Common myeloid progenitor, CD34-positive (primary cell): ENCODE measurements at regions not wholly inside any gene's neighbourhood (a gene's known extent, or its start where the extent isn't known, plus 50 kb on each side); places are given as distances from the start of the nearest gene placed in this dataset.

Experiments used
- CTCF ChIA-PET: fragments of 350-600 bp; sonication (Branson Sonifier 250); formaldehyde crosslinking; loops from one replicate; lab custom pipeline; 2021; ENCODE audit warnings: antibody characterized with exemption; lab: Charles Lee
- POLR2A ChIA-PET: fragments of 350-600 bp; sonication (Branson Sonifier 250); formaldehyde crosslinking; loops from one replicate; lab custom pipeline; 2021; ENCODE audit warnings: antibody characterized with exemption; lab: Charles Lee
- DNase-seq, 3 donors: peaks; one replicate each; pipeline versions ENCODE4 v3.0.0 to v3.0.0-alpha.2; 2013
- H3K27ac ChIP-seq, 2 experiments: 1 replicate in 1 of 2; 2 replicates in 1 of 2; pipeline ENCODE4 v1.7.0; 2013; ENCODE audit warnings: inconsistent platforms in 2 of 2, low read length in 2 of 2, mild to moderate bottlenecking in 2 of 2, low read depth in 1 of 2, moderate library complexity in 1 of 2; ENCODE audit not compliant: severe bottlenecking in 2 of 2, insufficient read depth in 1 of 2, poor library complexity in 1 of 2
- H3K27me3 ChIP-seq, 5 experiments: replicated peaks in 2 of 5; 1 replicate in 3 of 5; 2 replicates in 2 of 5; pipeline versions ENCODE4 v1.6.1 to v1.7.0; 2013; ENCODE audit warnings: low read length in 4 of 5, mild to moderate bottlenecking in 2 of 5, moderate library complexity in 2 of 5, inconsistent platforms in 1 of 5; ENCODE audit not compliant: insufficient read depth in 5 of 5, control insufficient read depth in 4 of 5
- H3K36me3 ChIP-seq, 4 experiments: 1 replicate in 2 of 4; 2 replicates in 2 of 4; pipeline versions ENCODE4 v1.6.1 to v1.7.0; 2013; ENCODE audit warnings: low read length in 3 of 4, control low read depth in 1 of 4, mild to moderate bottlenecking in 1 of 4; ENCODE audit not compliant: control insufficient read depth in 4 of 4, insufficient read depth in 4 of 4
- H3K4me1 ChIP-seq, 4 experiments: 1 replicate in 3 of 4; 2 replicates in 1 of 4; pipeline versions ENCODE4 v1.6.1 to v1.7.1; 2013; ENCODE audit warnings: low read length in 3 of 4, mild to moderate bottlenecking in 3 of 4, control low read depth in 1 of 4, inconsistent platforms in 1 of 4, moderate library complexity in 1 of 4; ENCODE audit not compliant: control insufficient read depth in 4 of 4, insufficient read depth in 4 of 4; ENCODE audit errors: control extremely low read depth in 1 of 4
- H3K4me3 ChIP-seq, 7 experiments: 1 replicate in 4 of 7; 2 replicates in 3 of 7; pipeline versions ENCODE4 v1.5.1 to v1.7.0; 2013; ENCODE audit warnings: mild to moderate bottlenecking in 7 of 7, low read length in 6 of 7, moderate library complexity in 6 of 7, inconsistent platforms in 2 of 7, low read depth in 2 of 7, control low read depth in 1 of 7; ENCODE audit not compliant: insufficient read depth in 4 of 7, control insufficient read depth in 1 of 7; ENCODE audit errors: extremely low read depth in 1 of 7
- H3K9me3 ChIP-seq, 5 experiments: 1 replicate in 4 of 5; 2 replicates in 1 of 5; pipeline versions ENCODE4 v1.6.1 to v1.7.1; 2013; ENCODE audit warnings: low read length in 4 of 5, mild to moderate bottlenecking in 2 of 5, inconsistent platforms in 1 of 5, low read depth in 1 of 5, moderate library complexity in 1 of 5; ENCODE audit not compliant: control insufficient read depth in 4 of 5, insufficient read depth in 2 of 5; ENCODE audit errors: control extremely low read depth in 1 of 5
- WGBS: methylation state at CpG from one replicate; pipeline ENCODE4 v1.1.5; 2013; ENCODE audit not compliant: insufficient coverage; 5-methylcytosine and 5-hydroxymethylcytosine counted together

DNA sequence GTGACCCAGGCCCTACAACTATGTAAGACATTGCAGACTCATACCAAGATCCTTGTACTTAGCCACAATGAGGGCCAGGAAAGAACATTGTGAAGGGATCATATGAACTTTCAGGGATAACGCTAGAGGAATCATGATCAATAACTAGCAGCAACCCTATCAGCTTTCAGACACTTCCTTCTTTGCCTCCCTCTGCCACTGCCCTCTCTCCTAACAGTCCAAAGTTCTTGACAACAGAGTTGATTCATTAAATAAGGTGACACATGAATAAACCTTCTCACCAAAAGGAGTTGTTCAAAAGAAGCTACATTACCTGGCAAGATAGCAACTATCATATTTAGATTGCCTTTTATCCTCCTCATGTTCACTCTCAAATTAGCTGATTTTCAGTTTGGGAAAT, 272.2 kb upstream of the DACH1 start:
- no peak overlapping the region for H3K4me3 ChIP-seq
- H3K9me3 ChIP-seq: peaks cover 0 to 1% (median 0%) of the 10 kb centered on the region in 5 experiments
- no peak overlapping the region for H3K27ac ChIP-seq
- H3K27me3 ChIP-seq: no peaks in the 10 kb centered on the region
- WGBS: 67% methylated on average over 1 of the region's 1 CpG
- ChIA-PET POLR2A (no interaction called here), CTCF (no interaction called here)
- no peak for DNase-seq
- H3K4me1 ChIP-seq: no peaks in the 10 kb centered on the region
- no peaks in the 10 kb centered on the region for H3K36me3 ChIP-seq

DNA sequence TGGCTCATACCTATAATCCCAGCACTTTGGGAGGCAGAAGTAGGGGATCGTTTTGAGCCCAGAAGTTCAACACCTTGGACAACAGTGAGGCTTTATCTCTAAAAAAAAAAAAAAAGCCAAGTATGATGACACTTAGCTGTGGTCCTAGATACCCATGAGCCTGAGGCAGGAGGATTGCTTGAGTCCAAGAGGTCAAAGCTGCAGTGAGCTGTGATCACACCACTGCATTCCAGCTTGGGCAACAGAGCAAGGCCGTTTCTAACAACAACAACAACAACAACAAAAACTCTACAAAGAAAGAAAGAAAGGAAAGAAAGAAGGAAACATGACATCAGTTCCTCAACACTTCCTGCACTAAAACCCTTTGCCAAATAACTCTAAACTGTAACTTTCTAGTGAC, 265.1 kb upstream of the DACH1 start:
- WGBS: 100% methylated on average over 1 of the region's 2 CpGs
- Histone ChIP-seq H3K4me3 (no peak overlapping the region), H3K9me3 (peaks cover 0 to 1% (median 0%) of the 10 kb centered on the region in 5 experiments), H3K4me1 (no peaks in the 10 kb centered on the region), H3K27ac (no peak overlapping the region), H3K27me3 (no peaks in the 10 kb centered on the region), H3K36me3 (no peaks in the 10 kb centered on the region)
- ChIA-PET CTCF (no interaction called here), POLR2A (no interaction called here)
- DNase-seq: no peak

DNA sequence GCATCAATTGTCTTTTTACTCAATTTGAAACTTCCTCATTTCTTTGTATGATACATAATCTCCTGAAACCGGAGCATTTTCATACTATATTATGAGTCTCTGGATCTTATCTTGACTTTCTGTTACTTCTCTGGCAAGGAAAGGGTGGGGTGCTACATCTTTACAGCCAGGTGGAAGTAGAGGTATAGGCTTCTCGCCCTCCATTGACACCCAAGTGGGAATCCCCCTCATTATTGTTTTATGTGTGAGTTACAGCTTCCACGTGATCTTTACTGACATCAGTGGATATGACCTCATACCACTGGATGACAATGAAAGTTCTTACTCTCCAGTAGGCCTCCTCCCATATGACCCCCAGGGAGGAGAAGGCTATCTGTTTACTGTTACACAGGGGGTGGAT, 262.1 kb upstream of the DACH1 start:
- no peaks in the 10 kb centered on the region for H3K36me3 ChIP-seq
- ChIA-PET CTCF (interaction anchor here (1.0 kb wide), 1 partner anchor 716 kb away, joined by 3 read pairs; no protein-coding TSS in a partner anchor), POLR2A (no interaction called here)
- H3K27me3 ChIP-seq: no peaks in the 10 kb centered on the region
- no peaks in the 10 kb centered on the region for H3K9me3 ChIP-seq
- no peaks in the 10 kb centered on the region for H3K4me1 ChIP-seq
- H3K27ac ChIP-seq: no peak overlapping the region
- no CpG with 5 or more reads among the region's 3 CpGs for WGBS
- DNase-seq: no peak
- H3K4me3 ChIP-seq: no peak overlapping the region

DNA sequence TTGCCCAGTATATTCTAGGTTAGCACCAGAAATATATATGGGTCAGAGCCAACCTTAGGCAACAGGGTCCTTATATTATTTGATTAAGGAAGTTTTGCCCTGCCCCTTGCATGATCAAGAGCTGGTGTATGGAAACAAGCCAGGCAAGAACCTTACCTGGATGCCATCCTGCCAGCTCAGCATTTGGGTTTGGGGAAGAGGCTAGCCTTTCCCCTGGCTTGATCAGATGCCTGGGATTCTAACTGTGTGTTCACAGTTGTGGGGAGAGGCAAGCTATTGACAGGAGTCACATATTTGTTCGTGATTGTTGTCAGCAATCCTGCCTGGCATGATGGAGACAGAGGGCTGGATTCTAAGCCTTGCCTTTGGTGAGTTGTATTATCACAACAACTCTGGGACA, 260.0 kb upstream of the DACH1 start:
- ChIA-PET POLR2A (no interaction called here), CTCF (interaction anchor here (0.9 kb wide), 1 partner anchor 9 kb away, joined by 3 read pairs; no protein-coding TSS in a partner anchor)
- no peaks in the 10 kb centered on the region for H3K9me3 ChIP-seq
- DNase-seq: no peak
- H3K36me3 ChIP-seq: no peaks in the 10 kb centered on the region
- H3K4me3 ChIP-seq: no peak overlapping the region
- H3K27me3 ChIP-seq: no peaks in the 10 kb centered on the region
- WGBS: 83% methylated on average over 1 of the region's 1 CpG
- no peak overlapping the region for H3K27ac ChIP-seq
- H3K4me1 ChIP-seq: no peaks in the 10 kb centered on the region

DNA sequence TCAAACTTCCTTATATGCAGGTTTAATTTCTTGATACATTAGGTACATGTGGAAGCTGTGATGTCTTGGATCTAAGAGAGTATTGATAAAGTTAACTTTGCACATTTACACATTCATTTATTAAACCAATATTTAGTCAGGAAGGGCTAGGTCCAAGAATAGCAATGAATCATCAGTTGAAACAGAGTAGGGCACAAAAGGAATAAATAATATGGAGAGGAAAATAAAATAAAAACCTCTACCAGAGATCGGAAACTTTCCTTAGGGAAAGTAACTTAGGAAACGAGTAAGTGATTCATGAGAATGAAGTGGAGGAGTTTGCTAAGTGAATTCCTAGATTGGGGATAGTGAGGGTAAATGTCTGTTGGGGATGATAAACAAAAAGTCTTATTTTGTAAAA, 259.4 kb upstream of the DACH1 start:
- POLR2A ChIA-PET: no interaction called here
- Histone ChIP-seq H3K9me3 (no peaks in the 10 kb centered on the region), H3K4me3 (no peak overlapping the region), H3K27me3 (no peaks in the 10 kb centered on the region), H3K27ac (no peak overlapping the region), H3K4me1 (no peaks in the 10 kb centered on the region), H3K36me3 (no peaks in the 10 kb centered on the region)
- CTCF ChIA-PET: no interaction called here
- WGBS: 100% methylated on average over 2 of the region's 2 CpGs
- DNase-seq: no peak

DNA sequence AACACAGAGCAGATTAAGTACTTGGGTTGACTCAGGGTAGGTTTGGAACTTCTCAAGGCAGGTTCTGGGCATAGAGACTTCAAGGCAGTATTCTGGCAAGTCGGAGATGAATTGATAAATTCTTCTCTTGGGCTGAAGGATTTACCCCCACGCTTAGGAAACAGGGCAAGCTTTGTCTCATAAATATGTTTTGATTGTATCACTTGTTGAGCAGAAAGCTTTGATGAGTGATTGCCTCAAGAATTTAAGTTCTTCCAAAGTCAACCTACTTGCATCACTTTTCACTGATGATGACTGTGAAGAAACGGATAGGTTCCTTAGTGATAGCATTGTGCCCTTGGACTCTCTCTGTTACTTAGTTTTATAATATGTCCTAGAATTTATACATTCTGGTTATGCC, 258.6 kb upstream of the DACH1 start:
- 100% methylated on average over 2 of the region's 3 CpGs for WGBS

DNA sequence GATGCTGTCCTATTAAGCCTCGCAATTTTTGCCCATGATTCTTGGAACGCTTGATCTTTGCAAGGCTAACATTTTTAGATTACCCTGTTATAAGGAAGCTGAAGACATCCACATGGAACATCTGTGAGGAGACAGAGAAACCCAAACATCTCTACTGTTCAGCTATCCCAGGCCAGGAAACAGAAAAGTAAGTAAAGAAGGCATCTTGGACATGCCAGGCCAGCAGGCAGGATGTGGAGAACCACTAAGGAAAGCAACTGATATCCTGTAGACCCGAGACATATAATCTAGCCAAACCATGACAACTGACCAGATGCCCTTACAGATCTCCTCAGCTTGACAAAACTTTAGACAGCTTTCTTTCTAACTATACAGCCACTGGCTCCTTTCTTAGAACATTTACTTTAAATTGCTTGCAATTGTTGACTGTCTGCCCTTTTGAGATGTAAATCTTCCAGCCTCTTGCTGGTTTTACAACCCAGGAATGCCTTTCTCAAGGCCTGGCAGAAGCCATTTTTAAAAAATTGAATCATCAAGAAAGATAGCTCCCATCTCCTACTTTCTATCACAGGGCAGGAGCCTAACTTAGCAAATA, 255.8 kb upstream of the DACH1 start:
- 79% methylated on average over 3 of the region's 3 CpGs for WGBS

More for the DNA sequence above, 258.6 kb upstream of the DACH1 start:
- POLR2A ChIA-PET: no interaction called here
- H3K27ac ChIP-seq: no peak overlapping the region
- no peaks in the 10 kb centered on the region for H3K27me3 ChIP-seq
- CTCF ChIA-PET: no interaction called here
- H3K9me3 ChIP-seq: no peaks in the 10 kb centered on the region
- no peaks in the 10 kb centered on the region for H3K4me1 ChIP-seq
- H3K36me3 ChIP-seq: no peaks in the 10 kb centered on the region
- DNase-seq: no peak
- no peak overlapping the region for H3K4me3 ChIP-seq

More for the DNA sequence above, 255.8 kb upstream of the DACH1 start:
- Histone ChIP-seq H3K4me3 (no peak overlapping the region), H3K27me3 (no peaks in the 10 kb centered on the region), H3K9me3 (no peaks in the 10 kb centered on the region), H3K27ac (no peak overlapping the region), H3K36me3 (no peaks in the 10 kb centered on the region), H3K4me1 (no peaks in the 10 kb centered on the region)
- ChIA-PET POLR2A (no interaction called here), CTCF (no interaction called here)
- DNase-seq: no peak
